ENCODE measurements at regions not wholly inside any gene's neighbourhood (a gene's known extent, or its start where the extent isn't known, plus 50 kb on each side); places are given as distances from the start of the nearest gene placed in this dataset.

GRCh38 chr5:100421360-100421759, 113.8 kb upstream of the FAM174A start:
- TF ChIP-seq POLR2A (IDR thresholded peaks at IDR 0.05; ENCODE audit: control extremely low read depth in 1 of 2, low read depth in 2 of 2, low read length in 2 of 2): no peak
- TF ChIP-seq, protein P1, sequence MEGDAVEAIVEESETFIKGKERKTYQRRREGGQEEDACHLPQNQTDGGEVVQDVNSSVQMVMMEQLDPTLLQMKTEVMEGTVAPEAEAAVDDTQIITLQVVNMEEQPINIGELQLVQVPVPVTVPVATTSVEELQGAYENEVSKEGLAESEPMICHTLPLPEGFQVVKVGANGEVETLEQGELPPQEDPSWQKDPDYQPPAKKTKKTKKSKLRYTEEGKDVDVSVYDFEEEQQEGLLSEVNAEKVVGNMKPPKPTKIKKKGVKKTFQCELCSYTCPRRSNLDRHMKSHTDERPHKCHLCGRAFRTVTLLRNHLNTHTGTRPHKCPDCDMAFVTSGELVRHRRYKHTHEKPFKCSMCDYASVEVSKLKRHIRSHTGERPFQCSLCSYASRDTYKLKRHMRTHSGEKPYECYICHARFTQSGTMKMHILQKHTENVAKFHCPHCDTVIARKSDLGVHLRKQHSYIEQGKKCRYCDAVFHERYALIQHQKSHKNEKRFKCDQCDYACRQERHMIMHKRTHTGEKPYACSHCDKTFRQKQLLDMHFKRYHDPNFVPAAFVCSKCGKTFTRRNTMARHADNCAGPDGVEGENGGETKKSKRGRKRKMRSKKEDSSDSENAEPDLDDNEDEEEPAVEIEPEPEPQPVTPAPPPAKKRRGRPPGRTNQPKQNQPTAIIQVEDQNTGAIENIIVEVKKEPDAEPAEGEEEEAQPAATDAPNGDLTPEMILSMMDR (IDR thresholded peaks at IDR 0.05; ENCODE audit: control extremely low read depth in 1 of 3, insufficient read depth in 1 of 3, low read depth in 1 of 3, low read length in 3 of 3): no peak
- no peak for TF ChIP-seq NRF1 (IDR thresholded peaks at IDR 0.05; ENCODE audit: low read depth, low read length)
- TF ChIP-seq EZH2 (IDR thresholded peaks at IDR 0.05; ENCODE audit: low read depth, low read length, severe bottlenecking): no peak
- no peak for TF ChIP-seq GABPA (IDR thresholded peaks at IDR 0.05; ENCODE audit: borderline replicate concordance, insufficient read depth, low read length)
- TF ChIP-seq FOSL1 (IDR thresholded peaks at IDR 0.05; ENCODE audit: insufficient read depth, low read depth, low read length): no peak
- no peak for TF ChIP-seq USF2 (IDR thresholded peaks at IDR 0.05; ENCODE audit: low read length)
- TF ChIP-seq HDAC2 (IDR thresholded peaks at IDR 0.05; ENCODE audit: borderline replicate concordance in 1 of 2, low read depth in 2 of 2, low read length in 2 of 2): no peak
- TF ChIP-seq MAX (IDR thresholded peaks at IDR 0.05): no peak

All from H1 (cell line).